HepG2 (cell line): ENCODE measurements at regions not wholly inside any gene's neighbourhood (a gene's known extent, or its start where the extent isn't known, plus 50 kb on each side); places are given as distances from the start of the nearest gene placed in this dataset.

Experiments
- ATAC-seq: fragments of 200-7000 bp; cut with Tn5 transposase; 3 replicates; pipeline ENCODE4 v1.9.1; 2020; ENCODE audit warnings: mild to moderate bottlenecking, moderate library complexity
- BruUV-seq: library from RNA; stranded (reverse); fragments of 400-500 nt; replicated peaks from 2 replicates; lab custom pipeline; 2021; lab: Mats Ljungman, UMichigan
- CTCF ChIA-PET: fragments of 300-600 bp; formaldehyde crosslinking; extraction: SDS; loops from one replicate; lab custom pipeline; 2021; ENCODE audit warnings: low total read pairs, inconsistent platforms, low intra/inter-chr PET ratio; lab: Yijun Ruan, JAX
- POLR2A ChIA-PET: fragments of 350-600 bp; sonication (Branson Sonifier 250); formaldehyde crosslinking; loops from one replicate; lab custom pipeline; 2020; ENCODE audit warnings: antibody characterized with exemption, inconsistent platforms; lab: Yijun Ruan, JAX
- DNase-seq: peaks from one replicate; pipeline ENCODE4 v3.0.0-alpha.2; 2015; ENCODE audit warnings: low spot score
- FAIRE-seq: peaks from 3 replicates; lab custom pipeline; 2011; peaks lifted over from hg19 to GRCh38; lab: Jason Lieb, UNC
- H2AFZ ChIP-seq: one replicate; pipeline ENCODE4 v1.6.1; 2011; ENCODE audit warnings: low read length, inconsistent platforms
- H3K27ac ChIP-seq: fragments of 300-600 bp; 3 replicates; pipeline ENCODE4 v1.8.0; 2011; ENCODE audit warnings: mixed run types, mild to moderate bottlenecking, mixed read lengths, low read length, inconsistent platforms; ENCODE audit not compliant: insufficient read depth; ENCODE audit errors: extremely low read length
- H3K27me3 ChIP-seq, 2 experiments: fragments of 200-600 bp in 1 of 2; 2 replicates in 1 of 2; 3 replicates in 1 of 2; pipeline versions ENCODE4 v1.6.0 to v1.8.0; 2011; ENCODE audit warnings: low read length in 2 of 2, mild to moderate bottlenecking in 2 of 2, moderate library complexity in 2 of 2, inconsistent platforms in 1 of 2; ENCODE audit not compliant: insufficient read depth in 2 of 2, control insufficient read depth in 1 of 2
- H3K36me3 ChIP-seq, 2 experiments: fragments of 200-600 bp in 1 of 2; replicated peaks in 1 of 2; 2 replicates in 1 of 2; 3 replicates in 1 of 2; pipeline versions ENCODE4 v1.5.1 to v1.8.0; 2011; ENCODE audit warnings: low read length in 2 of 2, inconsistent platforms in 1 of 2; ENCODE audit not compliant: insufficient read depth in 2 of 2, control insufficient read depth in 1 of 2
- H3K4me1 ChIP-seq: 2 replicates; pipeline ENCODE4 v1.5.1; 2012; ENCODE audit warnings: low read length, inconsistent platforms; ENCODE audit not compliant: insufficient read depth
- H3K4me2 ChIP-seq: 2 replicates; pipeline ENCODE4 v1.6.0; 2011; ENCODE audit warnings: low read depth, low read length, inconsistent platforms
- H3K4me3 ChIP-seq, 3 experiments: fragments of 200-600 bp in 1 of 3; sonication (generic), shearing (Covaris generic) in 1 of 3; replicated peaks in 1 of 3; 2 replicates each; pipeline ENCODE4 v1.5.1; 2011 to 2016; ENCODE audit warnings: low read length in 3 of 3, inconsistent platforms in 2 of 3, low read depth in 2 of 3, mild to moderate bottlenecking in 2 of 3, control low read depth in 1 of 3, mixed read lengths in 1 of 3; ENCODE audit not compliant: insufficient read depth in 1 of 3
- H3K79me2 ChIP-seq: one replicate; pipeline ENCODE4 v1.6.1; 2011; ENCODE audit warnings: low read length, inconsistent platforms; ENCODE audit not compliant: insufficient read depth
- H3K9ac ChIP-seq: 2 replicates; pipeline ENCODE4 v1.6.0; 2011; ENCODE audit warnings: mild to moderate bottlenecking, low read depth, low read length, inconsistent platforms; ENCODE audit not compliant: insufficient read depth
- H3K9me3 ChIP-seq: 2 replicates; pipeline ENCODE4 v1.5.1; 2012; ENCODE audit warnings: mild to moderate bottlenecking, low read length
- H4K20me1 ChIP-seq: 2 replicates; pipeline ENCODE4 v1.6.0; 2011; ENCODE audit warnings: inconsistent platforms, mild to moderate bottlenecking, low read length, moderate library complexity; ENCODE audit not compliant: insufficient read depth
- AFF4 ChIP-seq: sonication (generic); formaldehyde crosslinking; IDR thresholded peaks from 2 replicates; pipeline ENCODE4 v1.4.0; 2020; ENCODE audit warnings: missing genetic modification reagents
- BORCS8-MEF2B ChIP-seq: sonication (generic); formaldehyde crosslinking; IDR thresholded peaks from 2 replicates; pipeline ENCODE4 v1.8.0; 2022; ENCODE audit warnings: mild to moderate bottlenecking, missing genetic modification reagents
- GATAD2A ChIP-seq: IDR thresholded peaks from 2 replicates; pipeline ENCODE4 v1.6.1; 2016
- ISX ChIP-seq: sonication (generic); formaldehyde crosslinking; conservative IDR thresholded peaks from 2 replicates; pipeline ENCODE4 v1.5.0; 2020; ENCODE audit warnings: missing genetic modification reagents
- KAT8 ChIP-seq: IDR thresholded peaks from 2 replicates; pipeline ENCODE4 v1.6.1; 2016; ENCODE audit warnings: missing genetic modification reagents, missing compliant biosample characterization
- MAFF ChIP-seq: IDR thresholded peaks from 2 replicates; pipeline ENCODE4 v1.6.1; 2011; ENCODE audit warnings: low read depth, low read length, improper control_type of control experiment
- MAFK ChIP-seq, 2 experiments: IDR thresholded peaks in 1 of 2; conservative IDR thresholded peaks in 1 of 2; 2 replicates each; pipeline ENCODE4 v1.6.1; 2011; ENCODE audit warnings: improper control_type of control experiment in 2 of 2, low read length in 2 of 2
- MXI1 ChIP-seq: IDR thresholded peaks from 3 replicates; pipeline ENCODE4 v1.6.1; 2012; ENCODE audit warnings: low read depth, low read length, inconsistent platforms, borderline replicate concordance
- PLRG1 ChIP-seq: fragments of 450-650 bp; conservative IDR thresholded peaks from 2 replicates; pipeline ENCODE4 v1.6.1; 2016
- SP140L ChIP-seq: sonication (generic); formaldehyde crosslinking; IDR thresholded peaks from 2 replicates; pipeline ENCODE4 v1.4.0; 2020; ENCODE audit warnings: missing genetic modification reagents, borderline replicate concordance
- ZNF839 ChIP-seq: sonication (generic); formaldehyde crosslinking; IDR thresholded peaks from 2 replicates; pipeline ENCODE4 v1.4.0; 2020; ENCODE audit warnings: missing genetic modification reagents, mild to moderate bottlenecking, borderline replicate concordance
- ZZZ3 ChIP-seq: sonication (generic); formaldehyde crosslinking; IDR thresholded peaks from 2 replicates; pipeline ENCODE4 v1.4.0; 2020; ENCODE audit warnings: missing genetic modification reagents, mild to moderate bottlenecking, borderline replicate concordance
- WGBS: methylation state at CpG from one replicate; pipeline ENCODE4 v1.1.6; 2017; ENCODE audit warnings: low lambda C conversion rate; 5-methylcytosine and 5-hydroxymethylcytosine counted together
- in situ Hi-C: cut with HindIII; loops from 2 replicates; pipeline ENCODE4 v1.10.0; 2017; ENCODE audit warnings: low pct_unique_long_range_greater_than_20kb; ENCODE audit not compliant: extremely low pct_ligation_motif_present
- intact Hi-C: fragments of 100-400 bp; cut with micrococcal nuclease; formaldehyde crosslinking; loops from one replicate; pipeline ENCODE4 v1.10.0; 2022; ENCODE audit not compliant: unreplicated experiment

DNA sequence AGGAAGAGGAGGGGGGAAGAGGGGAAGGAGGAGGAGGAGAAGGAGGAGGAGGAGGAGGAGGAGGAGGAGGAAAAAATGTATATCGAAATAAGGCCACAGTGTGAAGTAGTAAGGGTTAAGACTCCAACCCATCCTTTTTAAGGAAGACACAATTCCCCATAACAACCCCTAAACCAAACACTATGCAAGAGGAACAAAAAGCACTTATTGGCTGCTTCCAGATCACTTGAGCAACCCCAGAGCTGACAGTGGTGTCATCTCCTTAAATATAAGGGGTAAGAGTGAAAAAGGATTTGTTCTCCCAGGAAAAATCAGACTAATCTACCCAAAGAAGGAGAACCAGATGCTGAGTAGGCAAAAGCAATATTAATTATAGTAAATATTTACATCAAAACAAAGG lies 169.1 kb upstream of the SASH1 start:
- Histone ChIP-seq H3K27ac (no peak overlapping the region), H4K20me1 (no peaks in the 10 kb centered on the region), H3K79me2 (no peaks in the 10 kb centered on the region), H3K9ac (no peak overlapping the region), H3K4me2 (no peak overlapping the region), H3K27me3 (no peaks in the 10 kb centered on the region), H3K9me3 (no peaks in the 10 kb centered on the region), H3K36me3 (no peaks in the 10 kb centered on the region), H3K4me3 (no peak overlapping the region), H3K4me1 (no peaks in the 10 kb centered on the region), H2AFZ (no peak overlapping the region)
- DNase-seq = no peak
- POLR2A ChIA-PET = no interaction called here
- ATAC-seq = no peak
- no peak for FAIRE-seq
- no TSS peak for BruUV-seq
- in situ Hi-C loops = loop anchor here (25.0 kb wide), 2 partner anchors 786 to 1311 kb away; no protein-coding TSS in a partner anchor
- WGBS = 32% methylated on average over 1 of the region's 1 CpG
- CTCF ChIA-PET = no interaction called here
- intact Hi-C loops = no loop called here
- peak; percentile 18 to 62; a peak in 2 of 4 replicates for TF ChIP-seq MAFK (conservative IDR thresholded peaks at IDR 0.05 in 1 of 2, IDR thresholded peaks at IDR 0.05 in 1 of 2; ENCODE audit: low read length in 2 of 2)
- 0 out of 2 replicates have a peak, but pooled peaks have one; percentile 26 for TF ChIP-seq MAFF
- TF ChIP-seq KAT8 (CRISPR knock-in tag) = no peak
- TF ChIP-seq GATAD2A = no peak

- Histone ChIP-seq H3K79me2 (no peaks in the 10 kb centered on the region), H3K9ac (no peak overlapping the region), H3K4me2 (no peak overlapping the region), H4K20me1 (no peaks in the 10 kb centered on the region), H3K27ac (no peak overlapping the region), H3K4me3 (no peak overlapping the region), H3K9me3 (no peaks in the 10 kb centered on the region), H3K36me3 (no peaks in the 10 kb centered on the region), H2AFZ (no peak overlapping the region), H3K4me1 (peaks cover 7% of the 10 kb centered on the region; the same call in 1 of the 2 replicates), H3K27me3 (no peaks in the 10 kb centered on the region)
- intact Hi-C loops (no loop called here), in situ Hi-C loops (loop anchor here (5.0 kb wide), 1 partner anchor 287 kb away; no protein-coding TSS in a partner anchor)
- no TSS peak for BruUV-seq
- FAIRE-seq (no peak), DNase-seq (no peak), ATAC-seq (no peak)
- CTCF ChIA-PET = interaction anchor here (1.4 kb wide), 1 partner anchor 289 kb away, joined by 3 read pairs; no protein-coding TSS in a partner anchor
- POLR2A ChIA-PET = no interaction called here
- 33% methylated on average over 8 of the region's 8 CpGs for WGBS
- no peak for TF ChIP-seq ZNF839 (CRISPR knock-in tag)
- no peak for TF ChIP-seq AFF4 (CRISPR knock-in tag)
- TF ChIP-seq PLRG1 = no peak
- TF ChIP-seq MXI1 = no peak
- no peak for TF ChIP-seq SP140L (CRISPR knock-in tag)
- TF ChIP-seq ZZZ3 (CRISPR knock-in tag) = no peak
- no peak for TF ChIP-seq ISX (CRISPR knock-in tag)
- no peak for TF ChIP-seq BORCS8-MEF2B
Measured at GRCh38 chr6:148175550-148176188, 167.0 kb upstream of the SASH1 start.
